Upper lobe of right lung (tissue), 1 donor: ENCODE measurements at regions not wholly inside any gene's neighbourhood (a gene's known extent, or its start where the extent isn't known, plus 50 kb on each side); places are given as distances from the start of the nearest gene placed in this dataset.

Source experiments
- ATAC-seq: fragments of 200-7000 bp; cut with Tn5 transposase; one replicate; pipeline ENCODE4 v1.9.1; 2020; ENCODE audit warnings: mild to moderate bottlenecking, moderate library complexity
- DNase-seq: peaks from one replicate; pipeline ENCODE4 v3.0.0-alpha.2; 2020
- H3K27ac ChIP-seq: fragments of 200-600 bp; one replicate; pipeline ENCODE4 v1.8.0; 2022
- H3K27me3 ChIP-seq: fragments of 200-600 bp; one replicate; pipeline ENCODE4 v1.8.0; 2022; ENCODE audit warnings: mild to moderate bottlenecking
- H3K36me3 ChIP-seq: fragments of 200-600 bp; one replicate; pipeline ENCODE4 v1.8.0; 2022
- H3K4me1 ChIP-seq: fragments of 200-600 bp; one replicate; pipeline ENCODE4 v1.8.0; 2022
- H3K4me3 ChIP-seq: fragments of 200-600 bp; one replicate; pipeline ENCODE4 v1.8.0; 2022; ENCODE audit warnings: mild to moderate bottlenecking
- H3K9me3 ChIP-seq: fragments of 200-600 bp; one replicate; pipeline ENCODE4 v1.8.0; 2022
- CTCF ChIP-seq: fragments of 200-600 bp; IDR thresholded peaks from one replicate; pipeline ENCODE4 v1.8.0; 2022; ENCODE audit warnings: antibody characterized with exemption
- intact Hi-C: fragments of 100-400 bp; cut with DNase I; formaldehyde crosslinking; loops from one replicate; pipeline ENCODE4 v1.11.0; 2022
- donor health status: DM: no; HTN: yes; CAD: no; lungs with severe emphysema.

- no peak overlapping the region for H3K27ac ChIP-seq
- peaks cover 7% of the 10 kb centered on the region for H3K4me1 ChIP-seq
- H3K4me3 ChIP-seq = no peak overlapping the region
- H3K27me3 ChIP-seq = no peaks in the 10 kb centered on the region
- H3K36me3 ChIP-seq = no peaks in the 10 kb centered on the region
- no peak for ATAC-seq
- no peaks in the 10 kb centered on the region for H3K9me3 ChIP-seq
- TF ChIP-seq CTCF = no peak
- no peak for DNase-seq
- intact Hi-C loops = no loop called here
Measured at GRCh38 chr5:54832045-54832444, 153.3 kb downstream of the ESM1 start.

- Histone ChIP-seq H3K27ac (no peak overlapping the region), H3K4me1 (peaks cover 7% of the 10 kb centered on the region), H3K4me3 (no peak overlapping the region), H3K27me3 (no peaks in the 10 kb centered on the region), H3K9me3 (no peaks in the 10 kb centered on the region), H3K36me3 (no peaks in the 10 kb centered on the region)
- no peak for TF ChIP-seq CTCF
- intact Hi-C loops = no loop called here
- DNase-seq (no peak), ATAC-seq (no peak)
Measured at GRCh38 chr5:54831233-54831632, 154.2 kb downstream of the ESM1 start.

- no peak for TF ChIP-seq CTCF
- no peaks in the 10 kb centered on the region for H3K36me3 ChIP-seq
- no peak overlapping the region for H3K27ac ChIP-seq
- no peak for ATAC-seq
- H3K9me3 ChIP-seq = no peaks in the 10 kb centered on the region
- intact Hi-C loops = no loop called here
- H3K4me1 ChIP-seq = peaks cover 7% of the 10 kb centered on the region
- no peaks in the 10 kb centered on the region for H3K27me3 ChIP-seq
- DNase-seq = no peak
- H3K4me3 ChIP-seq = no peak overlapping the region
Measured at GRCh38 chr5:54829676-54830535, 155.5 kb downstream of the ESM1 start.

- Histone ChIP-seq H3K27ac (no peak overlapping the region), H3K36me3 (no peaks in the 10 kb centered on the region), H3K9me3 (no peaks in the 10 kb centered on the region), H3K4me3 (no peak overlapping the region), H3K27me3 (no peaks in the 10 kb centered on the region), H3K4me1 (peaks cover under 1% of the 10 kb centered on the region)
- TF ChIP-seq CTCF = no peak
- ATAC-seq (no peak), DNase-seq (no peak)
- intact Hi-C loops = no loop called here
Measured at GRCh38 chr5:54829102-54829501, 156.3 kb downstream of the ESM1 start.

GRCh38 chr5:54828151-54828550, 157.2 kb downstream of the ESM1 start:
- Histone ChIP-seq H3K36me3 (no peaks in the 10 kb centered on the region), H3K4me1 (no peaks in the 10 kb centered on the region), H3K27ac (no peak overlapping the region), H3K4me3 (no peak overlapping the region), H3K9me3 (no peaks in the 10 kb centered on the region), H3K27me3 (no peaks in the 10 kb centered on the region)
- ATAC-seq (no peak), DNase-seq (no peak)
- intact Hi-C loops = no loop called here
- no peak for TF ChIP-seq CTCF
